ENCODE measurements at regions not wholly inside any gene's neighbourhood (a gene's known extent, or its start where the extent isn't known, plus 50 kb on each side); places are given as distances from the start of the nearest gene placed in this dataset.

DNA sequence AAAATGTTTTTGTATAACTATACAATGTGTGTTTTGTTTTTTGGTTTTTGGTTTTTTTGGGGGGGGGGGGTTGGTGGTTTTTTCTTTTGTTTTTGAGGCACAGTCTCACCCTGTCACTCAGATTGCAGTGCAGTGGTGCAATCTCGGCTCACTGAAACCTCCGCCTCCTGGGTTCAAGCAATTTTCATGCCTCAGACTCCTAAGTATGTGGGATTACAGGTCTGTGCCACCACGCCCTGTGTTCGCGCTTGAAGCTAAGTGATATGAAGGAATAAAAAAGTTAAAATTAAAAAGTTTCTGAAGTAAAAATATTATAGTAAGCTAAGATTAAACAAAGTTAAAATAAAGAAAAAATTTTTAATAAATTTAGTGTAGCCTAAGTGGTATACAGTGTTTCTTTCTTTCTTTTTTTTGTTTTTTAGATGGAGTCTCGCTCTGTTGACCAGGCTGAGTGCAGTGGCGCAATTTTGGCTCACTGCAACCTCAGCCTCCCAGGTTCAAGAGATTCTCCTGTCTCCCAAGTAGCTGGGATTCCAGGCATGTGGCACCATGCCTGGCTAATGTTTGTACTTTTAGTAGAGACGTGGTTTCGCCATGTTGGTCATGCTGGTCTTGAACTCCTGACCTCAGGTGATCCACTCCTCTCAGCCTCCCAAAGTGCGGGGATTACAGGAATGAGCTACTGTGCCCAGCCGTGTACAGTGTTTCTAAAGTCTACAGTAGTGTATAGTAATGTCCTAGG lies 53.9 kb upstream of the TEX55 start:
- Histone ChIP-seq H3K27ac (no peak overlapping the region), H3K4me3 (no peak overlapping the region), H3K36me3 (no peaks in the 10 kb centered on the region), H3K4me1 (no peaks in the 10 kb centered on the region), H3K27me3 (no peaks in the 10 kb centered on the region), H3K9me3 (no peaks in the 10 kb centered on the region)
- TF ChIP-seq, protein P1, sequence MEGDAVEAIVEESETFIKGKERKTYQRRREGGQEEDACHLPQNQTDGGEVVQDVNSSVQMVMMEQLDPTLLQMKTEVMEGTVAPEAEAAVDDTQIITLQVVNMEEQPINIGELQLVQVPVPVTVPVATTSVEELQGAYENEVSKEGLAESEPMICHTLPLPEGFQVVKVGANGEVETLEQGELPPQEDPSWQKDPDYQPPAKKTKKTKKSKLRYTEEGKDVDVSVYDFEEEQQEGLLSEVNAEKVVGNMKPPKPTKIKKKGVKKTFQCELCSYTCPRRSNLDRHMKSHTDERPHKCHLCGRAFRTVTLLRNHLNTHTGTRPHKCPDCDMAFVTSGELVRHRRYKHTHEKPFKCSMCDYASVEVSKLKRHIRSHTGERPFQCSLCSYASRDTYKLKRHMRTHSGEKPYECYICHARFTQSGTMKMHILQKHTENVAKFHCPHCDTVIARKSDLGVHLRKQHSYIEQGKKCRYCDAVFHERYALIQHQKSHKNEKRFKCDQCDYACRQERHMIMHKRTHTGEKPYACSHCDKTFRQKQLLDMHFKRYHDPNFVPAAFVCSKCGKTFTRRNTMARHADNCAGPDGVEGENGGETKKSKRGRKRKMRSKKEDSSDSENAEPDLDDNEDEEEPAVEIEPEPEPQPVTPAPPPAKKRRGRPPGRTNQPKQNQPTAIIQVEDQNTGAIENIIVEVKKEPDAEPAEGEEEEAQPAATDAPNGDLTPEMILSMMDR (IDR thresholded peaks at IDR 0.05): no peak
- no peak for DNase-seq
- intact Hi-C loops (cut with DNase I; ENCODE audit: low total_unique reads): loop anchor here (10.0 kb wide), 1 partner anchor 207 kb away; no protein-coding TSS in a partner anchor

DNA sequence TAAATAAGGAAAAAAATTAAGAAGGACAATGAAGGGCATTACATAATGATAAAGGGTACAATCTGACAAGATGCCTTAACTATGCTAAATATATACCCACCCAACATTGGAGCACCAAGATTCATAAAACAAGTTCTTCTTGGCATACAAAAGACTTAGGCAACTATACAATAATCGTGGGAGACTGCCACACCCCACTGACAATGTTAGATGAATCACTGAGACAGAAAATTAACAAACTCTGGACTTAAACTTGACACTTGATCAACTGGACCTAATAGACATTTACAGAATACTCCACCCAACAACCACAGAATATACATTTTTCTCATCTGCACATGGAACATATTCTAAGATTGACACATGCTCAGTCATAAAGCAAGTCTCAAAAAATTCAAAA lies 53.2 kb upstream of the IGSF11 start:
- no peak overlapping the region for H3K4me3 ChIP-seq
- no peak overlapping the region for H3K27ac ChIP-seq
- no peaks in the 10 kb centered on the region for H3K9me3 ChIP-seq
- no peaks in the 10 kb centered on the region for H3K36me3 ChIP-seq
- H3K4me1 ChIP-seq: no peaks in the 10 kb centered on the region
- TF ChIP-seq, protein P1 (IDR thresholded peaks at IDR 0.05): no peak
- intact Hi-C loops (cut with DNase I; ENCODE audit: low total_unique reads): no loop called here
- DNase-seq: no peak
- H3K27me3 ChIP-seq: no peaks in the 10 kb centered on the region

DNA sequence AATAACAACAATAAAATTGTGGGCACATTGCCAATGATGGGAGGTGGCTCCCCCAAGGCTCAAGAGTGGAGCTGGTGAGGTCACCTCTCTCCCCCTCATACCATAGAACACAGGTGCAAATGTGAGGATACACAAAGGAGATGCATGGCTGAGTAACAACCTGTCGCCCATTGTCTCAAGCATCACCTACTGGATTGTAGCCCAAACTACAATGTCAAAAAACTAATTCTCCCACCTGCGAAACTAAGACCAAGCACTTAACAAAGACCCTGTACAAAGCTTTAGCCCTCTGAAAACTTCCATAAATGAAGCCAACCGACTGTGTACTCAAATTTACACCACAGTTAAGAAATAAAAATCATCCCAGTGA lies 50.4 kb upstream of the IGSF11 start:
- Histone ChIP-seq H3K4me1 (no peaks in the 10 kb centered on the region), H3K27ac (no peak overlapping the region), H3K4me3 (no peak overlapping the region), H3K27me3 (no peaks in the 10 kb centered on the region), H3K9me3 (no peaks in the 10 kb centered on the region), H3K36me3 (no peaks in the 10 kb centered on the region)
- TF ChIP-seq, protein P1 (IDR thresholded peaks at IDR 0.05): no peak
- intact Hi-C loops (cut with DNase I; ENCODE audit: low total_unique reads): no loop called here
- DNase-seq: no peak

DNA sequence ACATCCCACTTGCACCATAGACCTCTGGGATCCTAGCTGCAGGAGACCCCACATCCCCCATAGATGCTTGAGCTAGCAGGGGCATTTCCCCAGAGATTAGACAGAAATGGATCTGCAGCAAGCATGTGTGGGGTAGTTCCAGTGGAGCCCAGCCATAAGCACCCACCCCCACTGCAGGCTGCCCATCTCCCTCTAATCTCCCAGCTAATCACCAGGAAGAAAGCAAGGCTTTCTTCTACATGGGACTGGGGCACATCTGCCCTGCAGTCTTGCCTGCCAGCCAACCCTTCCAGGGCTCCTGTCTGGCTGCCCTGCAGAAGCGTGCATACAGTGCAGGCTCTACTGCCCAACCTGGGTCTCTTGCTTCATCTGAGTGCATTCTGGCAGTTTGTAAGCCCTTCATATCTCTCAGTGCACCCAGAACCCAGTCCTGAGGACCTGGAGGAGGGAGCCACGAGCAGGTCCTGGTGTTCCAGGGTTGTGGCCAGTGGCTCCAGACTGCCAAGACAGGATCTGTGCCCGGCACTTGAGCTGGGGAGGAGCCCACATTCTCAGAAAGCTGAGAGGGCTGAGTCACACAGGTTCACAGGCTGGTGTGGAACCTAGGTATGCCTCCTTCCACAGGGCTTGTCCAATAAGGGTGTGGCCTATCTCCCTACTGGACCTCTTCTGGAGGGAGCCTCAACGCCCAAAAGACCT lies 49.9 kb upstream of the IGSF11 start:
- Histone ChIP-seq H3K4me3 (no peak overlapping the region), H3K9me3 (no peaks in the 10 kb centered on the region), H3K36me3 (no peaks in the 10 kb centered on the region), H3K27ac (no peak overlapping the region), H3K4me1 (no peaks in the 10 kb centered on the region), H3K27me3 (no peaks in the 10 kb centered on the region)
- no peak for DNase-seq
- intact Hi-C loops (cut with DNase I; ENCODE audit: low total_unique reads): no loop called here
- TF ChIP-seq, protein P1 (IDR thresholded peaks at IDR 0.05): no peak
